ENCODE measurements at regions not wholly inside any gene's neighbourhood (a gene's known extent, or its start where the extent isn't known, plus 50 kb on each side); places are given as distances from the start of the nearest gene placed in this dataset.

DNA sequence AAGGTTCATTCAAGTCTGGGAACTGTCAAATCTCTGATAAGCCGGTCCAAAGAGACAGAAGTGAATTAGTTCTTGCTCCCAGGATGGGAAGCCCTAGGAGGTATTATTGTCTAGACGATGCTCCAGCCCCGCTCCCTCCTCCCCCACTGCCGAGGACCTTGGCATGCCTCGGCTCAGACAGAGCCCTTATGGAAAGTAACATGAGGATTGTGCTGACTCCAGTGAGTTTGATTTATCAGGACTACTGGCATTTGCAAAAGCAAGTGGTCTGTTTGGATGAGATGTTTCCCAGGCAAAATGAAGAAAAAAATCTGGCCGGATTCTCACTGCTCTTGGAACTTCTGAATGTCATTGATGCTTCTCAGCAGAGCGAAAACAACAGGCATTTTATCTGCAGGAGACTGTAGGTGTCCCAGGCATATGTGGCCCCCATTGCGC lies 341.0 kb downstream of the ETS1 start:
- TF ChIP-seq YY1 (IDR thresholded peaks at IDR 0.05; ENCODE audit: insufficient read depth, insufficient read length) (no peak), SUZ12 (IDR thresholded peaks at IDR 0.05; ENCODE audit: extremely low read depth, insufficient read depth, insufficient read length) (no peak), ZNF274 (IDR thresholded peaks at IDR 0.05; ENCODE audit: low read depth, low read length) (no peak)
